ENCODE measurements at regions not wholly inside any gene's neighbourhood (a gene's known extent, or its start where the extent isn't known, plus 50 kb on each side); places are given as distances from the start of the nearest gene placed in this dataset.

DNA sequence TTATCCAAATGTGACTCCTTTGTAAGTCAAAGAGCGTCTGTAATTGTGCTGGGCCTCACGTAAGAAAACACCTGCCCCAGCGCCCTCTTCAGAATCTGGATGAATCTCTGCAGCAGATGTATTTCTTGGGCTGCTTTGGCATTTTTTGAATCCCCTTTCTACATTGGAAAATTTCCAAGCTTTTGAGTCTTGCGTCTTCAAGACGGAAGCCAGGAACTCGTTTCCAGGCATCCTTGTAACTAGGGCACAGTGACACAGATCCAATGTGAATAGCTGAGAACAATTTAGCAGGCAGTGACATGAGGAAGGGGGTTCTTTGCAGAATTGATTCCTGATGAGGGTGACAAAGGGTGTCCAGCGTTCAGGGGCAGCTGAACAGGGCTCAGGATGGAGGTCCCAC, 862.3 kb downstream of the TYW1 start:
- no peak for DNase-seq (ENCODE audit: low read depth in 2 of 2)
- Histone ChIP-seq H3K27me3 (ENCODE audit: control insufficient read depth, insufficient read depth, low read length) (no peaks in the 10 kb centered on the region), H3K4me3 (replicated peaks in 1 of 4; ENCODE audit: control extremely low read depth in 1 of 4, insufficient read depth in 1 of 4, low read depth in 3 of 4, low read length in 4 of 4) (no peak overlapping the region), H2AFZ (ENCODE audit: low read length) (no peak overlapping the region), H4K20me1 (ENCODE audit: control insufficient read depth, extremely low read depth, insufficient read depth, low read length) (no peaks in the 10 kb centered on the region), H3K36me3 (ENCODE audit: control insufficient read depth, insufficient read depth, low read length) (no peaks in the 10 kb centered on the region), H3K9ac (ENCODE audit: insufficient read depth, low read length) (no peak overlapping the region), H3K4me2 (ENCODE audit: extremely low read depth, insufficient read depth, low read length) (no peak overlapping the region), H3K4me1 (ENCODE audit: control insufficient read depth, extremely low read depth, insufficient read depth, low read length) (no peaks in the 10 kb centered on the region), H3K9me3 (ENCODE audit: control insufficient read depth, insufficient read depth, low read depth, low read length) (no peaks in the 10 kb centered on the region), H3K79me2 (ENCODE audit: control insufficient read depth, insufficient read depth, low read length) (no peaks in the 10 kb centered on the region), H3K27ac (ENCODE audit: insufficient read depth, low read length) (no peak overlapping the region)
- TF ChIP-seq, protein P1, sequence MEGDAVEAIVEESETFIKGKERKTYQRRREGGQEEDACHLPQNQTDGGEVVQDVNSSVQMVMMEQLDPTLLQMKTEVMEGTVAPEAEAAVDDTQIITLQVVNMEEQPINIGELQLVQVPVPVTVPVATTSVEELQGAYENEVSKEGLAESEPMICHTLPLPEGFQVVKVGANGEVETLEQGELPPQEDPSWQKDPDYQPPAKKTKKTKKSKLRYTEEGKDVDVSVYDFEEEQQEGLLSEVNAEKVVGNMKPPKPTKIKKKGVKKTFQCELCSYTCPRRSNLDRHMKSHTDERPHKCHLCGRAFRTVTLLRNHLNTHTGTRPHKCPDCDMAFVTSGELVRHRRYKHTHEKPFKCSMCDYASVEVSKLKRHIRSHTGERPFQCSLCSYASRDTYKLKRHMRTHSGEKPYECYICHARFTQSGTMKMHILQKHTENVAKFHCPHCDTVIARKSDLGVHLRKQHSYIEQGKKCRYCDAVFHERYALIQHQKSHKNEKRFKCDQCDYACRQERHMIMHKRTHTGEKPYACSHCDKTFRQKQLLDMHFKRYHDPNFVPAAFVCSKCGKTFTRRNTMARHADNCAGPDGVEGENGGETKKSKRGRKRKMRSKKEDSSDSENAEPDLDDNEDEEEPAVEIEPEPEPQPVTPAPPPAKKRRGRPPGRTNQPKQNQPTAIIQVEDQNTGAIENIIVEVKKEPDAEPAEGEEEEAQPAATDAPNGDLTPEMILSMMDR (conservative IDR thresholded peaks at IDR 0.05 in 1 of 2, IDR thresholded peaks at IDR 0.05 in 1 of 2; ENCODE audit: low read depth in 1 of 2, low read length in 2 of 2) = no peak
- TF ChIP-seq EZH2 (IDR thresholded peaks at IDR 0.05; ENCODE audit: low read length, missing control alignments) = no peak

DNA sequence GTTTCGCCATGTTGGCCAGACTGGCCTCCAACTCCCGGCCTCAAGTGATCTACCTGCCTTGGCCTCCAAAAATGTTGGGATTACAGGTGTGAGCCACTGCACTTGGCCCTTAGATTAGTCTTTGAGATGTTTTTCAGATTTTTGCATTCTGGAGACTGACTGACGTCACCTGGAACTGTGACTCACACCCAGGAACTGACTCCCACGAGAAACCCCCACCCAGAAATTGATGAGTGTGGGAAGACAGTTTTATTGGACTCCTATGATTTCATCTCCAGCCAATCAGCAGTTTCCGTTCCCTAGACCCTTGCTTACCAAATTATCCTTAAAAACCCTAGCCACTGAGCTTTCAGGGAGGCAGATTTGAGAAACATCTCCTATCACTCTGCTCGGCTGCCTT, 867.3 kb downstream of the TYW1 start:
- Histone ChIP-seq H3K79me2 (ENCODE audit: control insufficient read depth, insufficient read depth, low read length) (no peaks in the 10 kb centered on the region), H3K9ac (ENCODE audit: insufficient read depth, low read length) (no peak overlapping the region), H2AFZ (ENCODE audit: low read length) (no peak overlapping the region), H3K27me3 (ENCODE audit: control insufficient read depth, insufficient read depth, low read length) (no peaks in the 10 kb centered on the region), H3K27ac (ENCODE audit: insufficient read depth, low read length) (no peak overlapping the region), H3K4me2 (ENCODE audit: extremely low read depth, insufficient read depth, low read length) (no peak overlapping the region), H3K36me3 (ENCODE audit: control insufficient read depth, insufficient read depth, low read length) (no peaks in the 10 kb centered on the region), H3K4me1 (ENCODE audit: control insufficient read depth, extremely low read depth, insufficient read depth, low read length) (no peaks in the 10 kb centered on the region), H4K20me1 (ENCODE audit: control insufficient read depth, extremely low read depth, insufficient read depth, low read length) (no peaks in the 10 kb centered on the region), H3K9me3 (ENCODE audit: control insufficient read depth, insufficient read depth, low read depth, low read length) (no peaks in the 10 kb centered on the region), H3K4me3 (replicated peaks in 1 of 4; ENCODE audit: control extremely low read depth in 1 of 4, insufficient read depth in 1 of 4, low read depth in 3 of 4, low read length in 4 of 4) (no peak overlapping the region)
- no peak for DNase-seq (ENCODE audit: low read depth in 2 of 2)
- TF ChIP-seq, protein P1 (conservative IDR thresholded peaks at IDR 0.05 in 1 of 2, IDR thresholded peaks at IDR 0.05 in 1 of 2; ENCODE audit: low read depth in 1 of 2, low read length in 2 of 2) = no peak
- TF ChIP-seq EZH2 (IDR thresholded peaks at IDR 0.05; ENCODE audit: low read length, missing control alignments) = no peak

DNA sequence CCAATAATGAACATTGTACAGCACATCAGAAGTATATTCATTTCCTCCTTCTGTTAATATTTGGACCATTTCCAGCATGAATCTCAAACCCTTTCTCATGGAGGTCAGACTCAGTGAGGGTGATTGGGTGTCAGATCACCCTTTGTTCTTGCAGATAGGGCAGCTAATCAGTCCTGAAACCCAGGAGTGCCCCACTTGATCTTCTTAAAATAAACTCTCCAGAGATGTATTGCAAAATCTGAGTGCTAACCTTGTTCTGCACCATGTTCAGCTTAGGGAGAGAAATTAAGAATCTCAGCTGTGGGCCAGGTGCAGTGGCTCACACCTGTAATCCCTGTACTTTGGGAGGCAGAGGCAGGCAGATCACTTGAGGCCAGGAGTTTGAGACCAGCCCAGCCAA, 869.4 kb downstream of the TYW1 start:
- H3K27ac ChIP-seq (ENCODE audit: insufficient read depth, low read length) = no peak overlapping the region
- H2AFZ ChIP-seq (ENCODE audit: low read length) = no peak overlapping the region
- no peak overlapping the region for H3K4me2 ChIP-seq (ENCODE audit: extremely low read depth, insufficient read depth, low read length)
- no peak overlapping the region for H3K4me3 ChIP-seq (replicated peaks in 1 of 4; ENCODE audit: control extremely low read depth in 1 of 4, insufficient read depth in 1 of 4, low read depth in 3 of 4, low read length in 4 of 4)
- H3K9ac ChIP-seq (ENCODE audit: insufficient read depth, low read length) = no peak overlapping the region
- H4K20me1 ChIP-seq (ENCODE audit: control insufficient read depth, extremely low read depth, insufficient read depth, low read length) = no peaks in the 10 kb centered on the region
- TF ChIP-seq EZH2 (IDR thresholded peaks at IDR 0.05; ENCODE audit: low read length, missing control alignments) = no peak
- TF ChIP-seq, protein P1 (conservative IDR thresholded peaks at IDR 0.05 in 1 of 2, IDR thresholded peaks at IDR 0.05 in 1 of 2; ENCODE audit: low read depth in 1 of 2, low read length in 2 of 2) = no peak
- H3K79me2 ChIP-seq (ENCODE audit: control insufficient read depth, insufficient read depth, low read length) = no peaks in the 10 kb centered on the region
- DNase-seq (ENCODE audit: low read depth in 2 of 2) = no peak
- no peaks in the 10 kb centered on the region for H3K9me3 ChIP-seq (ENCODE audit: control insufficient read depth, insufficient read depth, low read depth, low read length)
- H3K27me3 ChIP-seq (ENCODE audit: control insufficient read depth, insufficient read depth, low read length) = no peaks in the 10 kb centered on the region
- H3K36me3 ChIP-seq (ENCODE audit: control insufficient read depth, insufficient read depth, low read length) = no peaks in the 10 kb centered on the region
- no peaks in the 10 kb centered on the region for H3K4me1 ChIP-seq (ENCODE audit: control insufficient read depth, extremely low read depth, insufficient read depth, low read length)

Measured in fibroblast of lung (primary cell).